Fibroblast of pulmonary artery (primary cell): ENCODE measurements at regions not wholly inside any gene's neighbourhood (a gene's known extent, or its start where the extent isn't known, plus 50 kb on each side); places are given as distances from the start of the nearest gene placed in this dataset.

Source experiments
- DNase-seq: peaks from one replicate; pipeline ENCODE4 v3.0.0-alpha.2; 2010; ENCODE audit warnings: low read depth
- H3K4me3 ChIP-seq: replicated peaks from 2 replicates; pipeline ENCODE4 v1.5.1; 2011; ENCODE audit warnings: low read depth, mild to moderate bottlenecking, control low read depth, low read length, moderate library complexity
- CTCF ChIP-seq: IDR thresholded peaks from 2 replicates; pipeline ENCODE4 v1.5.1; 2011; ENCODE audit warnings: mild to moderate bottlenecking, control low read depth, low read length, inconsistent platforms; ENCODE audit errors: missing control alignments

GRCh38 chr6:40642837-40643236 lies 55.7 kb upstream of the LRFN2 start:
- no peak overlapping the region for H3K4me3 ChIP-seq
- no peak for DNase-seq
- no peak for TF ChIP-seq CTCF

- DNase-seq = no peak
- TF ChIP-seq CTCF = no peak
- H3K4me3 ChIP-seq = no peak overlapping the region
Observed at GRCh38 chr6:40642190-40642589, 55.0 kb upstream of the LRFN2 start.

GRCh38 chr6:40640599-40641227 lies 53.5 kb upstream of the LRFN2 start:
- no peak overlapping the region for H3K4me3 ChIP-seq
- no peak for TF ChIP-seq CTCF
- DNase-seq = peak; percentile 1
